CD14-positive monocyte (primary cell): ENCODE measurements at regions not wholly inside any gene's neighbourhood (a gene's known extent, or its start where the extent isn't known, plus 50 kb on each side); places are given as distances from the start of the nearest gene placed in this dataset.

ENCODE experiments used
- DNase-seq, 3 donors: peaks; one replicate each; pipeline ENCODE4 v3.0.0-alpha.2; 2011 to 2022
- H2AFZ ChIP-seq: 2 replicates; pipeline ENCODE4 v1.6.0; 2012; ENCODE audit warnings: mild to moderate bottlenecking, low read depth, low read length, inconsistent platforms; ENCODE audit not compliant: insufficient read depth, poor library complexity, severe bottlenecking
- H3K27ac ChIP-seq, 2 donors: 1 replicate in 1 of 2; 2 replicates in 1 of 2; pipeline ENCODE4 v1.5.1; 2012 to 2013; ENCODE audit warnings: low read length in 2 of 2, control low read depth in 1 of 2, inconsistent platforms in 1 of 2, low read depth in 1 of 2, mild to moderate bottlenecking in 1 of 2
- H3K27me3 ChIP-seq, 2 donors: one replicate each; pipeline versions ENCODE4 v1.6.0 to v1.6.1; 2011 to 2013; ENCODE audit warnings: low read length in 2 of 2; ENCODE audit not compliant: control insufficient read depth in 2 of 2, insufficient read depth in 2 of 2
- H3K36me3 ChIP-seq, 2 donors: replicated peaks in 1 of 2; 1 replicate in 1 of 2; 2 replicates in 1 of 2; pipeline versions ENCODE4 v1.5.1 to v1.6.1; 2012 to 2013; ENCODE audit warnings: low read length in 2 of 2, control low read depth in 1 of 2, inconsistent platforms in 1 of 2, mild to moderate bottlenecking in 1 of 2; ENCODE audit not compliant: insufficient read depth in 2 of 2, control insufficient read depth in 1 of 2
- H3K4me1 ChIP-seq, 2 donors: 1 replicate in 1 of 2; 2 replicates in 1 of 2; pipeline versions ENCODE4 v1.5.1 to v1.6.1; 2012 to 2013; ENCODE audit warnings: low read length in 2 of 2, control low read depth in 1 of 2, inconsistent platforms in 1 of 2, mild to moderate bottlenecking in 1 of 2, moderate library complexity in 1 of 2; ENCODE audit not compliant: insufficient read depth in 2 of 2, control insufficient read depth in 1 of 2
- H3K4me2 ChIP-seq: replicated peaks from 2 replicates; pipeline ENCODE3; 2012; ENCODE audit warnings: low read length, moderate library complexity, mild to moderate bottlenecking; ENCODE audit not compliant: poor library complexity, severe bottlenecking; ENCODE audit errors: extremely low read depth
- H3K4me3 ChIP-seq, 3 experiments: fragments of 200-600 bp in 1 of 3; sonication (generic) in 1 of 3; replicated peaks in 1 of 3; 1 replicate in 2 of 3; 2 replicates in 1 of 3; pipeline ENCODE4 v1.5.1; 2011 to 2013; ENCODE audit warnings: low read length in 3 of 3, mild to moderate bottlenecking in 3 of 3, control low read depth in 2 of 3, low read depth in 2 of 3, inconsistent platforms in 1 of 3, moderate library complexity in 1 of 3
- H3K79me2 ChIP-seq: 2 replicates; pipeline ENCODE4 v1.6.0; 2012; ENCODE audit warnings: mild to moderate bottlenecking, control low read depth, inconsistent platforms, low read length, moderate library complexity; ENCODE audit not compliant: insufficient read depth
- H3K9ac ChIP-seq: 2 replicates; pipeline ENCODE4 v1.6.0; 2017; ENCODE audit warnings: low read length, mild to moderate bottlenecking; ENCODE audit not compliant: insufficient read depth, poor library complexity, severe bottlenecking
- H3K9me3 ChIP-seq, 2 donors: replicated peaks in 1 of 2; 1 replicate in 1 of 2; 2 replicates in 1 of 2; pipeline versions ENCODE4 v1.5.1 to v1.6.1; 2012 to 2013; ENCODE audit warnings: low read length in 2 of 2, control low read depth in 1 of 2; ENCODE audit not compliant: control insufficient read depth in 1 of 2, insufficient read depth in 1 of 2
- H4K20me1 ChIP-seq: 2 replicates; pipeline ENCODE4 v1.6.0; 2012; ENCODE audit warnings: mild to moderate bottlenecking, low read length, control low read depth, moderate library complexity; ENCODE audit not compliant: insufficient read depth
- H3K27ac Mint-ChIP-seq, 7 donors: one replicate each; pipeline ENCODE4 v1.8.0; 2020; ENCODE audit warnings: mild to moderate bottlenecking in 7 of 7, mixed read lengths in 7 of 7, moderate library complexity in 6 of 7, inconsistent platforms in 2 of 7
- H3K27me3 Mint-ChIP-seq, 3 donors: one replicate each; pipeline ENCODE4 v1.8.0; 2021 to 2022; ENCODE audit warnings: low read depth in 3 of 3, mild to moderate bottlenecking in 3 of 3, mixed read lengths in 3 of 3, moderate library complexity in 3 of 3, inconsistent platforms in 1 of 3
- H3K36me3 Mint-ChIP-seq, 2 donors: one replicate each; pipeline ENCODE4 v1.8.0; 2020; ENCODE audit warnings: mixed read lengths in 2 of 2, inconsistent platforms in 1 of 2, mild to moderate bottlenecking in 1 of 2
- H3K4me1 Mint-ChIP-seq: one replicate; pipeline ENCODE4 v1.8.0; 2020; ENCODE audit warnings: mild to moderate bottlenecking, mixed read lengths
- H3K4me3 Mint-ChIP-seq, 2 donors: one replicate each; pipeline ENCODE4 v1.8.0; 2020; ENCODE audit warnings: mild to moderate bottlenecking in 2 of 2, mixed read lengths in 2 of 2, moderate library complexity in 1 of 2
- H3K9me3 Mint-ChIP-seq, 7 donors: one replicate each; pipeline ENCODE4 v1.8.0; 2020 to 2022; ENCODE audit warnings: mixed read lengths in 7 of 7, mild to moderate bottlenecking in 6 of 7, moderate library complexity in 6 of 7, inconsistent platforms in 2 of 7
- WGBS: methylation state at CpG from one replicate; pipeline ENCODE4 v1.1.5; 2013; ENCODE audit warnings: missing lambda C conversion rate; ENCODE audit not compliant: insufficient coverage; 5-methylcytosine and 5-hydroxymethylcytosine counted together
- intact Hi-C, 2 donors: fragments of 100-400 bp; cut with micrococcal nuclease; formaldehyde crosslinking; loops; one replicate each; pipeline versions ENCODE4 v1.15.0 to v1.15.1; 2023
- TF ChIP-seq, protein P1 (sequence below): fragments of 200-600 bp; IDR thresholded peaks from one replicate; pipeline ENCODE4 v1.8.0; 2022; ENCODE audit warnings: antibody characterized with exemption, mild to moderate bottlenecking

DNA sequence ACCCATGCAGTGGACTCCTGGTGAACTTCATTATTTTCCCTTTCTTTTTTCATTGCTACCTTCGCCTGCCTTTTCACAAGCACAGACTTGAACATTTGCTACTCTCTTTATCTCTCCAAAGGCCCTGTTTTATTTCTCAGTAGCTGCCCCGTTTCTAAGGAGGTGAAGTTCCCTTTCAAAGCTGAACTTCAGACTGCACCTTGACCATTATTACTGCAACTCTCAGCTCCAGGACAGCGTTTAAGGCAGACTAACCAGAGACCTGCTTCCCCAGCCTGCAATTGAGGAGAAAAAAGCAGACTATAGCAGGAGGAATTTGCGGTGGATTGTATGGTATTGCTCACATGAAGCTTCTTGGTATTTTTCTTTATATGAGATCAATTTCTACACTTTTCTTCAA is 460.7 kb downstream of the CBLN4 start:
- H3K9me3 ChIP-seq: no peaks in the 10 kb centered on the region
- peaks cover 0 to 15% (median 5%) of the 10 kb centered on the region in 7 donors for H3K9me3 Mint-ChIP-seq
- WGBS: 88% methylated on average over 1 of the region's 4 CpGs

DNA sequence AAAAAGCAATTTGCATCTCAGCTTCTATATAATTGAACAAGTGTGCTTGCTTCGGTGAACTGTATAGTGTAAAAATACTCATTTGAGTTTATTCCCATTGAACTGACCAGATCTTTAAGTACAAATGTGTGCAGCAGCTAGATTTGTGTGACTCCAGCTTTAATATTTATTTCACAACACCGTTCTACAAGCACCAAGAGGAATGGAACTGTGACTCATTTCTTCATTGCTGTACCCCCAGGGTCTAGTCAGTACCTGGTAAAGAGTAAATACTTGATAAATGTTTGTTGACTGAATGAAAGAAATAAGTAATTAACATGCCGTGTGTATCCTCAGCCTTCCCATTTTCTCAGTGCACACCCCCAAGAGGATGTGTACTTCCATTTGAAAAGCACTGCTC is 464.8 kb downstream of the CBLN4 start:
- Histone ChIP-seq H3K79me2 (no peaks in the 10 kb centered on the region), H2AFZ (no peak overlapping the region), H3K36me3 (no peaks in the 10 kb centered on the region), H3K27me3 (no peaks in the 10 kb centered on the region), H3K9ac (no peak overlapping the region), H3K4me2 (no peak overlapping the region), H3K4me1 (no peaks in the 10 kb centered on the region), H4K20me1 (no peaks in the 10 kb centered on the region), H3K27ac (no peak overlapping the region), H3K9me3 (no peaks in the 10 kb centered on the region), H3K4me3 (no peak overlapping the region)
- Mint-ChIP-seq H3K9me3 (peaks cover 0 to 16% (median 2%) of the 10 kb centered on the region in 7 donors), H3K27ac (no peak overlapping the region), H3K36me3 (no peaks in the 10 kb centered on the region), H3K4me1 (no peaks in the 10 kb centered on the region), H3K27me3 (no peaks in the 10 kb centered on the region), H3K4me3 (no peak overlapping the region)
- no CpG with 5 or more reads among the region's 3 CpGs for WGBS
- TF ChIP-seq, protein P1, sequence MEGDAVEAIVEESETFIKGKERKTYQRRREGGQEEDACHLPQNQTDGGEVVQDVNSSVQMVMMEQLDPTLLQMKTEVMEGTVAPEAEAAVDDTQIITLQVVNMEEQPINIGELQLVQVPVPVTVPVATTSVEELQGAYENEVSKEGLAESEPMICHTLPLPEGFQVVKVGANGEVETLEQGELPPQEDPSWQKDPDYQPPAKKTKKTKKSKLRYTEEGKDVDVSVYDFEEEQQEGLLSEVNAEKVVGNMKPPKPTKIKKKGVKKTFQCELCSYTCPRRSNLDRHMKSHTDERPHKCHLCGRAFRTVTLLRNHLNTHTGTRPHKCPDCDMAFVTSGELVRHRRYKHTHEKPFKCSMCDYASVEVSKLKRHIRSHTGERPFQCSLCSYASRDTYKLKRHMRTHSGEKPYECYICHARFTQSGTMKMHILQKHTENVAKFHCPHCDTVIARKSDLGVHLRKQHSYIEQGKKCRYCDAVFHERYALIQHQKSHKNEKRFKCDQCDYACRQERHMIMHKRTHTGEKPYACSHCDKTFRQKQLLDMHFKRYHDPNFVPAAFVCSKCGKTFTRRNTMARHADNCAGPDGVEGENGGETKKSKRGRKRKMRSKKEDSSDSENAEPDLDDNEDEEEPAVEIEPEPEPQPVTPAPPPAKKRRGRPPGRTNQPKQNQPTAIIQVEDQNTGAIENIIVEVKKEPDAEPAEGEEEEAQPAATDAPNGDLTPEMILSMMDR: no peak
- intact Hi-C loops: no loop called here
- DNase-seq: no peak

More for the DNA sequence above, 460.7 kb downstream of the CBLN4 start:
- H3K9ac ChIP-seq: no peak overlapping the region
- H3K4me1 Mint-ChIP-seq: no peaks in the 10 kb centered on the region
- no peaks in the 10 kb centered on the region for H3K27me3 Mint-ChIP-seq
- no peak for DNase-seq
- H3K4me3 Mint-ChIP-seq: no peak overlapping the region
- no peak overlapping the region for H2AFZ ChIP-seq
- H3K4me1 ChIP-seq: no peaks in the 10 kb centered on the region
- H3K4me3 ChIP-seq: no peak overlapping the region
- no peaks in the 10 kb centered on the region for H3K36me3 Mint-ChIP-seq
- no peak overlapping the region for H3K27ac Mint-ChIP-seq
- no peaks in the 10 kb centered on the region for H3K36me3 ChIP-seq
- no peak overlapping the region for H3K4me2 ChIP-seq
- TF ChIP-seq, protein P1: no peak
- H3K27me3 ChIP-seq: no peaks in the 10 kb centered on the region
- intact Hi-C loops: no loop called here
- H3K79me2 ChIP-seq: no peaks in the 10 kb centered on the region
- H4K20me1 ChIP-seq: no peaks in the 10 kb centered on the region
- no peak overlapping the region for H3K27ac ChIP-seq
